T-helper 22 cell (primary cell): ENCODE measurements at regions not wholly inside any gene's neighbourhood (a gene's known extent, or its start where the extent isn't known, plus 50 kb on each side); places are given as distances from the start of the nearest gene placed in this dataset.

Experiments used
- DNase-seq: peaks from one replicate; pipeline ENCODE4 v3.0.0-alpha.2; 2020; ENCODE audit warnings: low read depth

DNA sequence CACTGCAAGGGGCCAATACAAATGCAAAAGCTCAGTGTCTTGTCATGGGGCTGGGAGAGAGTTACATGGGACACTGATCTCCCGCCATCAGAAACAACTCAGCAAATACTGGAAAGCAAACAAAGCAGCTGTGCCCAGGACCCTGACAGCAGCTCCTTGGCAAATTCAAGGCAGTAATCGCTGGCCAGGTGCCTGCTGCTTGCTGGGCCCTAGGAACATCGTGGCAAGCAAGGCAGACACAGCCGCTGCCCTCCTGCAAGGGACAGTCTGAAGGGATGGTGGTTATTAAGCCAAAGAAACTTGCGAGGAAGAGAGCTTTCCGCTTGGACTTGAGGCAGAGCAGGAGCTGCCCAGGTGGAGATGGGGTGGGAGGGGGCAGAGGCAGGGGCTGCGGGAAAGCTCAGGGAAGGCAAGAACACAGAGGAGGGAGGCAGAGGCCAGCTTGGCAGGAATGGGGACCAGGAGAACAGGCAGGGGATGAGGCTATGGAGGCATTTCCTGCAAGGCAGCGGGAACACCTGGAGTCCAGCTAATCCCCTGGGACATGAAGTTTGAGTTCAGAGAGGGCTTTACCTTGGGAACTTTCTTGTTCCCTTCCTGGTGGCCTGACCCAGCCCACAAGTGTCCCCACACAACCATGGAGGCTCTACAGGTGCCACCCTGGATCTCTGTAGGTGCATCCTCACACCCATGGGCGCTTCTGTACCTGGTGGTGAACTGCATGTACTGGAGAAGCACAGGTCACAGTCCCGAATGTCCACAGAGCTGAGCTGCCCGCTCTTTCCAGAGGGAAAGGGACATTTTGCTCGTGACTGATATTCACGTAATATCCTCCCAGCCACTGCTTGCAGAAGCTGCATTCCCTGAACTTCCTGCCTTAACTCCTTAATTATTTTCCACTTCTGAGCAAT, 78.7 kb upstream of the ATP2B2 start:
- DNase-seq = no peak

DNA sequence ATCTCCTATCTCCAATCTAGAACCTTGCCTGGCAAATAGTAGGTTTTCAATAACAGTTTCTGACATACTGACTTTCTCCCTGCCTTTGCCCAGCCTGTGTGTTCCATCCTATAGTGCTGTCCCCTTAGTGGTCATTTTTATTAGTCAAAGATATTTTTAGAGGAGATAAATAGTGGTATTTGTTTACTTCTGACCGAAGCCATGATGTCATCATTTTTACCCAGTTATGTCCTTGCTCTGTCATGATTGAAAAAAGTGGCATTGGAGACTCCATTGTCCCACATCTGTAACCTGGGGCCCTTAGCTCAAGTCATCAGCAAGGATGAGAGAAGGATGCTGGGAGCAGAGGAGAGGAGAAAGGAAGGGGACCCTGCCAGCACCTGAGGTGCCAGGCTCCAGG, 80.6 kb upstream of the ATP2B2 start:
- DNase-seq = no peak

DNA sequence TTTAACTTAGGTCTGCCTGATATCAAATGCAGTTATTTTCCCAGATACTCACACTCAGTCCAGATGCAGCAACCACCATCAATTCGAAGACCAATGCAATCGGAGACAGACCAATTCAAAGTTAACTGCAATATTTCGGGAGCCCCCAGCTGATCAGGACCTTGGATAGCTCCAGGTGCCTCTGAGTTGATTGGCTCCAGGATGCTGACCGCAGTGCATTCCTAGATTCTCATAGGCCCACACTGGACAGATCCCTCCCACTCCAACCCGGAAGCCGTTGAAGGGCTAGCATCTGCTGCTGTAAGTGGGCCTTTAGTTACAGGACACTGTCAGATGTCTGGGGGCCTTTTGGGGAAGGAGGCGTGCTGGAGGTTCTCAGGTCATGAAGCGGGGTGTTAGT, 89.5 kb upstream of the ATP2B2 start:
- DNase-seq = no peak

DNA sequence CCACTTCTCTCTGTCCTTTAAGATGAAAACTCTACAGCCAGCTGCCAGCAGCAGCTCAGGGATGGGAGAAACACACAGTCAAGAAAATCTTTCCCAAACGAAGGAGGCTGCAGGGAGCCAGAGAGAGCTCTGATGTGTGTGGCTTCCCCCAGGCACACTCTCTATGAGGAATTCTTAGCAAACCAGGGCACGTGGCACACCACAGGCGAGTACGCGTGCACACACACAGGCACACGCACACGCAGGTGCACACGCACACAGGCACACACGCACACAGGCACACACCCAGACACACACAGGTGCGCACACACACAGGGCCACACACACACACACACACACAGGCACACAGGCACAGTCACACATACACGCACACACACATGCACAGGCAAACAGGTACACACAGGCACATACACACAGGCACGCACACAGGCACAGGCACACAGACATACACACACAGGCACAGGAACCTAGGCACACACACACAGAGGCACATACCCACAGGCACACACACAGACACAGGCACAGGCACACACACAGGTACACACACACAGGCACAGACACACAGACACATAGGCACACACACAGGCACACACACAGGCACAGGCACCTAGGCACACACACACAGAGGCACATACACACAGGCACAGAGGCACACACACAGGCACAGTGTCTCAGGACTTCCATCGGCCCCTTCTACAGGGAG, 91.5 kb upstream of the ATP2B2 start:
- DNase-seq = no peak

DNA sequence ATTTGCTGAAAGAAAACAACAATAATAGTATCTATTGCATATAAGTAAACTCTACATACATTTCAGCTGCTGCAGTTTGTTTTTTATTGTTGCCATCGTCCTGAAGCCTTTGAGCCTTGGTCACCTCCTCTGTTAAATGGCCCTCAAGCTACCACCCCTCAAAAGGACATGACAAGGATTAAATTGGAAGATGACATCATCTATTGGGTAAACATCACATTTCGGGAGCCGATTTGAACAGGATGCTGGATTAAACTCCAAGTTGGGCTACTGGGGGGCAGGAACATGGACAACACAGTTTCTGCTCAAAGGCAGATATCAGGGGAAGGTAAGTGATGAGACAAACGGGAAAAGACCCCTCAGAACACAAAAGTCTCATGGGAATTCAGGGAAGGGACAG, 92.3 kb upstream of the ATP2B2 start:
- no peak for DNase-seq

DNA sequence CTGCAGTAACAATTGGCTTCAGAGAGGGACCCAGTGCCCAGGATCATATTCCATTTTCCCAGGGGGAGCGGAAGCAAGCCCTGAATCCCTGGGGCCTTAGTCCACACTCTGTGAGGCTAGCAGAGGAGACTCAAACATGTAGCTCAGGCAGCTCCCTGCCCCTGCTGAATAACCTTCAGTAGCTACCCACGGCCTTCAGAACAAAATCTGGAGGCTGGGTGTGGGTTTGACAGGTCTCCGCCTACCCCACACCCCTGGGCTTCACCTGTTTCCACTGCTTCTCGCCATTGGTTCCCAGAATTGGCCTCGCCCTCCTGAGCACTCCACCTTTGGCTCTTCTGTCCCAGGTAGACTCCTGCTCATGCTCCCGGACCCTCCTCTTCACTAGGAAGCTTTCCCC, 93.6 kb upstream of the ATP2B2 start:
- no peak for DNase-seq

DNA sequence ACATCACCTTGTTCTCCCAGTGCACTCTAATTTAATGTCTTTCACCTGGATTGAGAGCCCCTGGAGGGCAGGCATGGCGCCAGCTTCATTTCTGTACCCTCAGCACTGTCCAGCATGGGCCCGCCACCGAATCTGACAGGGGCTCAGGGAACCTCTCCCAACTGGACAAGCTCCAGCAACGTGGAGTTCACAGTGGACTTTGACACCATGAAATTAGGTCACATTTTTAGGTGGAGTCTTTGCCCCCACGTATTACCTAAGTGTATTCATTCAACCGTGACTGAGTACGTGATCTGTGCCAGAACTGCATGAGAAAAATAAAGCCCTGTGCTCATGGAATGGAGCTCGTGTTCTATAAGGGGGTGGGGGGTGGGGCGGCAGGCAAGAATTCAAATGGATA, 94.1 kb upstream of the ATP2B2 start:
- no peak for DNase-seq

DNA sequence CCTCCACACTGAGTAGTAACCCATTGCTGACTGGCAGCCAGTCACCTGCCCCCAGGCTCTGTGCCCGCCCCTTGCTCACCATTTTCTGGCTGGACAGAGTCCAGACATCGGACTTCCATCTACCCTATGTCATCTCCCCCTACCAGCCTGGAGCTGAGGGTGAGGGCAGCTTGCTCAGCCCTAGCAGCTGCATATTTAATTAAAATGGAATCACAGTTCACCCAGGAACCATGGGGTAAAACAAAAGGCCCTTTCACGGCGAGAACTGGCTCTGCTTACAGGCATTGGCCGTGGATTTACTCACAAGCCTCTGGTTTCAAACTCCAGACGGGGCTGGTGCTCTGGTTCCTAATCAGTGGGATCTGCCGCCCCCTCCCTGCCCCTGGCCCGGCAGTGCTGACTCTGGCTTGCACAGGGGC, 94.9 kb upstream of the ATP2B2 start:
- no peak for DNase-seq

DNA sequence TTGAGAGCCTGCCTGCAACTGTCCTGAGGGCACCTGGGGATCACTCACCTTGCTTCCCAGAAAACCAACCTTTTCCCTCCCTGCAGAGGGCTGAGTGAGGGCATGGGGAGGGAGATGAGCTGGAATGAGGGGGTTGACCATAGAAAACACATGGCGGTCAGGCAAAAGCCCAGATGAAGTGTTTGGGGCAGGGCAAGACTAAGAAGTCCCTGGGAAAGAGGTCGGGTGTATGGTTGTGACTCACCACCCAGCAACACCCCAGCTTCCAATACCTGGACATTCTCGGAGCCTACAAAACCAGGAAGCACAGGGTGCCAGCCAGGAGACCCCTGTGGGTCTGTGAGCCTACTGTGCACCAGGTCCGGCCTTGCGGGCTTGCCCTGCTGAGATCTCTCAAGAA, 95.3 kb upstream of the ATP2B2 start:
- no peak for DNase-seq

DNA sequence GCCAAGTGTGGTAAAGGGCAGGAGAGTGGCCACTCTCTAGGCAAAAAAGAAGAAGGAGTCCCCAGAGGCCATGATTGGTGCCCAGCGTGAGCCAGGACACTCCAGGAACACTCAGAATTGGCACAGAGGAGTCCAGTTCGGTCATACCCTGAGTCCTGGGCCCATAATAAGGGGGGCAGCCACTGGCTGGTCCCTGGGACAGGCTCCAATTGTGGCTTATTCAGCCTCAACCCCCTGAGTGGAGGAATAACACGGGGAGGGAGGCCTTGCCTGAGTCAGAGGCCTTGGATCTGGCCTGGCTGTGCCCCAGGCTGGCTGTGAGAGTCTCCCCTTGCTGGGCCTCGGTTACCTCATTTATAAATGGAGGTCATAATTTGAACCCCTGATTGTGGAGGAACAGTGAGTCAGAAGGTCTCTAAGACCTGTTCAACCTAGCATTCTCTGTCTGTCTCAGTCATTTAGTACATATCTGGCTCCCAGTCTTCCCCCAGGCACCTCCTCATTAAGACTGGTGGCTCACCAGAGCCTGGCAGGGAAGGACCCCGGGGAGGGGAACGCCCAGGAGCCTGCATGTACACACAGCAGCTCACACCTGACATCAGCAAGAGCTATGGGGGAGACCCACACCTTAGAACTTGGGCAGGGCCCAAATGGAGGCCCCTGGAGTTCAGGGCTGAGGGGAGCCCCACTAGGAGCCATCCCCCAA, 95.9 kb upstream of the ATP2B2 start:
- no peak for DNase-seq

DNA sequence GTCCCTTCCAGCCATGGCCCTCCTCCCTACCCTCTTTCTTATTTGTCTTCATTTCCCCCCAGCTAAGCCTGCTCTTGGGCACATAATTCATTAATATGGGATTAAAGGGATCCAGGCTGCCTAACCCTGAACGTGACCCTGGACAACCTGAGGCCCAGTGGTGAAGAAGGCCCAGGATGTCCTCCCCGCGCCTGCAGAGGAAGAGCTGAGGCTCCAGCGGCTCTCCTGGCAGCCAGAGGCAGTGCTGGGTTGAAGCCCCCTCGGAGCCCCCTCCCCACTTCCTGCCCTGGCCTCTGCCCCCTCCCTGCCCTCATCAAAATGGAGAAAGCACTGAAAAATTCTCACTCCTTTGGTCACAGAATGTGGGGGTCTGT, 96.5 kb upstream of the ATP2B2 start:
- DNase-seq = no peak

DNA sequence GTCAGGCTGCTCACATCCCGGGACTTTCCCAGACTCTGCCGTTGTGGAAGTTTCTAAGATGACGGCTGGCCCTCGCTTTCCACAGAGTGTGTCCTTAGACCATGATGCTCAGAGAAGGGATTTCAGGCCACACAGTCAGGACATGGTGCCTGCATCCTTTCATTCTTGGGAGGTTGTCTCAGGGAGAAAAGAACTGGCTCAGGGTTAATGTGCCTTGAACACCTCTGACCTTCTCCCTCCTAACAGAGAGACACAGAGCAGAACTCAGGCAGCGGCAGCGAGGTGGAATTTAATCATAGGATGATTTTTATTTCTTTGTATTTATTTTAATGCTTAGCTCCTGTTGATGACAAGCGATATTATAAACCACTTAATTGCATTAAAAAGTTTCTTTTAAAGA, 96.9 kb upstream of the ATP2B2 start:
- no peak for DNase-seq

DNA sequence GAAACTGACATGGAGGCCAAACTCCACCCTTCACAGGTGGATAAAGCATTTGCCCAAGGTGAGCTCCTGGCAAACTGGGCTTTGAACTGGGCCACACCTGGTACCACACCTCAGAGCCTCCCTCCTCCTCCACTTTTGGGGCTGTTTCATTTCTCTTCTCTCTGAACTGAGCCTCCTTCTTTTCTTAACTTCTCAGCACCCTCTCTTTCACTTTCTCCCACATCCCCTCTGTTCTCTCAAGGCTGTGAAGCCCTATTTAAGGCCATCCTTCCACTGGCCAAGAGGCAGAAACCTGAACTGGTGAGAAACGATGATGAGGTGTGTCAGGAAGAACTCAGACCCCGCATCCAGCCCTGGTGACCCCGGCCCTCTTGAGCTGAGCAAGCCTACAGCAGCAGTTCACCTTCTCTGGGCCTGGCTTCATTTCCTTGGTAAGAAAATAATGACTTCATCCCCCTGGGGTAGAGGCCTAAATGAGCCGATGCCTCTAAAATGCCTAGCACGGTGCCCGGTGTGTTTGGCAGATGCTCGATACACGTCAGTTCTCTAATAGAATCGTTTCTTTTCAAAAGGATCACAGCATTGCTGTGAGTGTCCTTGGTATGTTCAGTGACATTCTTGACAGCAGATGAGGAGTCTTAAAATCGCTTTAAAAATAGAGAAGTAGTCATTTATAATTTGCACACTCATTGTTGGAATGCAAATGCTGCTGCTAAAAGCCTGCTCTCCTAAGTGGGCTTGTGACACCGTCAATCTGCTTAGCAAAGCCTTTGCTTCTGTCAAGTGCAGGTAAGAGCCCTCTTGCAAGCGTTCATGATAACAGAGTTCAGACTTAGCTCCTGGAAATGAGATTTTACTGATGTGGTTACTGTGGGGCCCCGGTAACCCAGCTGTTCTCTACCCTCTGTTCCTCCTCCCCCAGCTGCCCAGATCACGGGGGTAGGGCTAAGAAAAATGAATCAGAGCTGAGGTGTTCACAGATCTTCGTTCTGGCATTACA, 97.7 kb upstream of the ATP2B2 start:
- DNase-seq = peak; percentile 41

DNA sequence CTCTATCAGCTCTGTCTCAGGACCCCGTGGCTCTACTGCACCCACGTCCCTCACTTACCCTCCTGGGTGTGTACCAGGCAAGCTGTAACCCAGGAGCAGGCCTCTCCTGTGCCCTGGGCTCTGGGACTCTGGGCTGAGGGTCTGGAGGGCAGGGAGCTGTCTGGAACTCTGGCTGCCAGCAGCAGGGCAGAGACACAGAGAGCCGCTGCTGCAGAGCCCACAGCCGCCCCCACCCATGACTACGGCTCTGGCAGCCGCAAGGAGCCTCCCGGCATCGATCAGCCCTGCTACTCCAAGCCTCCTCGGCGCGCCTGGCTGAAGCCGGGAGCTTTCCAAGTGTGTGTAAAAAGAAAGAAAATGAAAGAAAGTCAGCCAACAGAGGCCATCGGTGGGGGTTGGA, 103.7 kb upstream of the ATP2B2 start:
- DNase-seq = no peak

DNA sequence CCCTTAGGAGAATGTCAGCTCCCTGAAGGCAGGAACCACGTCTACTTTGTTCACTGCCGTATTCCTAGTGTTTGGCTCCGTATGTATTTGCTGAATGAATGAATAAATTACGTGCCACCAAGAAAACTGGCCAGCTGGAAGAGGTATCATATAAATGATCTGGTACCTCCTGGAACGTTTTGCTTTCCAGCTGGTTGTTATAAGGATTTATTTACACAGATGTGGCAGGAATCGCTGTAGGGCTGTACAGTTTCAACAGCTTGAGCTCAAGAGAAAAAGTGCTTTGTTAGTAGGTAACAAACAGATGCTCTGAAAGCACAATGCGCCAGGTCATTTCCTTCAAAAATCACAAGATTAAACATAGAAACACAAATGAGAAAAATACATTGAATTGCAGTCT, 108.8 kb upstream of the ATP2B2 start:
- DNase-seq = no peak

DNA sequence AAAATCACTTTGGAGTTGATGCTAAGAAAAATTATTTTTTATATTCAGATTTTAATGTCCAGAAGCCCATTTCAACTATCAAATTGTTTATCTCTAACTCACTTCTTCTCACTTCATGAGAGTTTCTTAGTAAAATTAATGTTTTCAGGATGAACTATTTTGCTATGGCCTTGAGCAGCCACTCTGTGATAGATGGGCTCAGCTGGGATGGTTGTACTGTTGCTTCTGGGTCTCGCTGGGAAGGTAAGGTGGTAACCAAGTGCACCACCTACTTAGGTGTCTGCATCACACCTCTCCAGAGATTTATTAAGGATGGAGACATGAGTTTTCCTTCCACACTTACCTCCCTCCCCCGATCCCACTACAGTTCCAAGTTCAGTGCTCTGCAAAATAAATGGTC, 110.3 kb upstream of the ATP2B2 start:
- no peak for DNase-seq

DNA sequence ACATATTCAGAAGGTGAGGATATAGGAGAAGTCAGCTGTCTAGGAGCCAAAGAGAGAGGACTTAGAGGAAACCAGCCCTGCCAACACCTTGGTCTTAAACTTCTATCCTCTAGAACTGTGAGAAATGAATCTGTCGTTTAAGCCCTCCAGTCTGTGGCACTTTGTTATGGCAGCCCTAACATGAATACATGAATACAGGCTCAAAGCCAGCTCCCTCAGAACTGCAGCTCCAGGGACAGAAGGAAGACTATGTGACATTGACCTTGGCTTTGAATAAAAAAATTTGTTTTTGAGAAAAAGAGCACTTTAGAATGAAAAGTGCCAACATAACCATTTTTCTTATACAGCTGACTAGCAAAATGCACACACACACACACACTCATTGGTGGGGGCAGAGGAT, 110.9 kb upstream of the ATP2B2 start:
- DNase-seq = no peak

DNA sequence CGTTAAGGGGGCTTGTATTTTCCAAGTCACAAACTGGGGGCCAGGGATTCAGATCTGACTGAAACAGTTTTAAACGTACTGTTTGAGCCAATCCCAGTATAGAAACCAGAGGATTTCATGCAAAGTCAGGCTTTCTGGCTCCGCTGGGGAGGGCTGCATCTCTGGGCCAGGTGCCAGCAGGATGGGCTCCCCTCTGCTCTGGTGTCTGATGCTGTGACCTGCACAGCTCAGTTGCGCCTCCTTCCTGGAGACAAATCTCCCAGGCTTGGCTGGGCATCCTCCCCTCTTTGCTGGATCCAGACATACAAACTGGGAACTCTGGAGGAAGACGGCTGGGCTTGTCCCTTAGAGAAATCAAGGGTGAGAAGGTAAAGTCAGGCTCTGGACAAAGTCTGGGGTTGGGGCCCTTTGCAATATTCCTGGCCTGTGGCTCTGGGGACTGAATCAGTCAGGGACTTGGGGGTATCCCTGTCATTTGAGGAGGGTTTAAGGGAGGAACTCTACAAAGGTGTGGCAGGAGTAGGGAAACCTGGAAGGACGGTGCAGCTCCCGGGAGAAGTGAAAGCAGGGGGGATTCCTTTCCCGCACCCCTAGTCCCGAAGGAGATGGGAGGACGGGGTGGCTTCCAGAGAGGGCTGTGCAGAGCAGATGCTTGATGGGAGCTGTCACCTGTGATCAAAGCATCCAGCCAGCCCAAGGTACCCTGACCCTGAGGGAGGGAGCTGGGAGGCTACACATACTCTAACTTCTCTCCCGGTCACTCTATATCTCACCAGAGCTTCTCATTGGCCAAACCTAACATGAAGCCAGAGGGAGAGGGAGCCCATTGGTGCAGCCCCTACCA, 114.8 kb upstream of the ATP2B2 start:
- no peak for DNase-seq

DNA sequence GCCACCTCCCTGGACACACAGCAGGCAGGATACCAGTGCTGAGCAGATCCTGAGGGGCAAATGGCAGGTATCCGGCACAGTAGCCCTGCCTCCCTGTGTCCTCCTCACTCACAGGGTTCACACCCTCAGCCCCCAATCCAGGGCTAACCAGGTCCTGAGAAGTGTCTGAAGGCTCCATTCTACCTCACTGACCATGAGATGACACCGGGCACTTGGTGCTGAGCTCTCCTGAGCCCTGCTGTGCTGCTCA, 115.4 kb upstream of the ATP2B2 start:
- DNase-seq = no peak

DNA sequence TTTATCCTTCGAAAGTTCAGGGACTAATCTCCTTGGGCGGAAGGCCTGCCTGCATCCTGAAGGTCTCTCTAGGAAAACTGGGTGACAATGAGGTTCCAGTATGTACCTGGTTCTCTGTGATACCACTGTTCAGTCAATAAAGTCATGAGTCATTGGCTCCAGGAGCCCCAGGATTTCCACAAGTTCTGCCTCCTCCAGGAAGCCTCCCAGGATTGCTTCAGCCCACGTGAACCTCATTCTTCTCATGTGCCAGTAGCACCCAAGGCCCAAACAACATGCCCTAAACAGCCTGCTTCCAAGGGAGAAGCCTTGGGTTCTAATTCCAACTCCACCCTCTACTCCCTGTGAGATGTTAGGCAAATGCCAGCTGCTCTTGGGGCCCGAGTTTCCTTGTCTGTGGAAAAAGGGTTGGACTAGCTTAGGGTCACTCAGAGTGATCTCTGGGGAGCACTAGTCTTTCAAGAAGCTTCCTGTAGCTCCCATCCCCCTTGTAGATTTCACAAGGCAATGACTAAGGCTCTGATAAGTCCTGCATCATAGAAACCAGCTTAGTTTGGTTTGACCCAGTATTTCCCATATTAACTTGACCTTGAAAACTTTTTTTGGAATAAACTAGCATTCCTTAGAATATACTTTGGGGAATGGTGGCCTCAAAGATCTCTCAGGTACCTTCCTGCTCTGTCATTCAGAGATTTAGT, 118.3 kb upstream of the ATP2B2 start:
- DNase-seq = no peak

DNA sequence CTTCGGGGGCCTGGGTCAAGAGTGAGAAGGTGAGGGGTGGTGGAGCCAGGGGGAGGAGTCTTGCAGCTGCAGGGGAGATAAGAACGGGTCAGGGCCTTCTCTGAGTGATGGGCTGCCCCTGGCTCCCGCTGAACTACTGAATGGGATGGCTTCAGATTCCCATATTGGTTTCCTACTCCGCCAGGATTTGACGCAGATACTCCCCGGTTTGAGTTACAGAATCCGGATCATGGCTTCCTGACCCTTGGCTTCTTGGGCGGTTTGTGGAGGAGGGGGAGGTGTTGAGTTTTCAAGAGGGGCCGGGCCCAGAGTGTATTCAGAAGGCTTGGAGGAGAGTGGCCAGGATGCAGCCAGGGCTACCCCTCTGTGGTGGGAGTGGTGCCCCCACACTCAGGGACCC, 119.9 kb upstream of the ATP2B2 start:
- DNase-seq = no peak
